OCI-LY7 (cell line): ENCODE measurements at regions not wholly inside any gene's neighbourhood (a gene's known extent, or its start where the extent isn't known, plus 50 kb on each side); places are given as distances from the start of the nearest gene placed in this dataset.
A peak's percentile ranks its signal among the peaks of the same experiment; 100 is the strongest.

Source experiments
- BruUV-seq: library from RNA; stranded (reverse); fragments of 400-500 nt; replicated peaks from 2 replicates; lab custom pipeline; 2021; lab: Mats Ljungman, UMichigan
- CTCF ChIA-PET: fragments of 300-600 bp; sonication (Branson Sonifier 250); formaldehyde crosslinking; loops from one replicate; lab custom pipeline; 2022; ENCODE audit warnings: antibody characterized with exemption; ENCODE audit not compliant: unreplicated experiment; lab: Charles Lee
- POLR2A ChIA-PET: fragments of 300-600 bp; sonication (Branson Sonifier 250); formaldehyde crosslinking; loops from one replicate; lab custom pipeline; 2022; ENCODE audit warnings: antibody characterized with exemption; lab: Charles Lee
- DNase-seq: peaks from one replicate; pipeline ENCODE4 v3.0.0-alpha.2; 2015; ENCODE audit warnings: low spot score
- H2AFZ ChIP-seq: fragments of 200-600 bp; sonication (generic), shearing (Covaris generic); 2 replicates; pipeline ENCODE4 v1.6.1; 2014; ENCODE audit warnings: mild to moderate bottlenecking, antibody characterized with exemption, low read length, moderate library complexity
- H3K27ac ChIP-seq: fragments of 200-600 bp; sonication (generic); 2 replicates; pipeline ENCODE4 v1.5.1; 2014; ENCODE audit warnings: mixed run types, low read depth, mild to moderate bottlenecking, moderate library complexity, low read length, inconsistent platforms; ENCODE audit not compliant: poor library complexity, severe bottlenecking
- H3K36me3 ChIP-seq: fragments of 200-600 bp; sonication (generic); 2 replicates; pipeline ENCODE4 v1.6.1; 2014; ENCODE audit warnings: mild to moderate bottlenecking, antibody characterized with exemption, low read length, moderate library complexity, mixed read lengths; ENCODE audit not compliant: insufficient read depth
- H3K4me1 ChIP-seq: fragments of 200-600 bp; sonication (generic); 2 replicates; pipeline ENCODE4 v1.5.1; 2014; ENCODE audit warnings: mild to moderate bottlenecking, low read length; ENCODE audit not compliant: insufficient read depth, poor library complexity, severe bottlenecking
- H3K4me2 ChIP-seq: fragments of 200-600 bp; sonication (generic); 2 replicates; pipeline ENCODE4 v1.6.1; 2014; ENCODE audit warnings: mild to moderate bottlenecking, low read length
- H3K4me3 ChIP-seq: fragments of 200-600 bp; sonication (generic); 2 replicates; pipeline ENCODE4 v1.5.1; 2014; ENCODE audit warnings: mild to moderate bottlenecking, low read depth, low read length; ENCODE audit not compliant: poor library complexity, severe bottlenecking
- H3K79me2 ChIP-seq: fragments of 200-600 bp; sonication (generic); 2 replicates; pipeline ENCODE4 v1.6.1; 2016; ENCODE audit warnings: low read depth, mild to moderate bottlenecking, low read length, moderate library complexity, mixed read lengths; ENCODE audit not compliant: insufficient read depth
- H3K9me2 ChIP-seq: fragments of 200-600 bp; sonication (generic); 2 replicates; pipeline ENCODE4 v1.6.1; 2016; ENCODE audit warnings: mild to moderate bottlenecking, low read length, mixed read lengths; ENCODE audit not compliant: insufficient read depth
- H3K9me3 ChIP-seq: fragments of 200-600 bp; sonication (generic); 2 replicates; pipeline ENCODE4 v1.6.1; 2014; ENCODE audit warnings: mild to moderate bottlenecking, mixed run types, low read length, mixed read lengths
- H4K20me1 ChIP-seq: fragments of 200-600 bp; sonication (generic); 2 replicates; pipeline ENCODE4 v1.6.1; 2014; ENCODE audit warnings: mild to moderate bottlenecking, antibody characterized with exemption, low read length, moderate library complexity, mixed read lengths; ENCODE audit not compliant: insufficient read depth
- CTCF ChIP-seq: fragments of 200-600 bp; sonication (generic); conservative IDR thresholded peaks from 2 replicates; pipeline ENCODE4 v1.5.1; 2014; ENCODE audit warnings: mild to moderate bottlenecking, antibody characterized with exemption, low read length, moderate library complexity, mixed read lengths
- EZH2phosphoT487 ChIP-seq: fragments of 200-600 bp; sonication (generic); IDR thresholded peaks from 2 replicates; pipeline ENCODE4 v1.6.1; 2018; ENCODE audit warnings: low read depth, borderline replicate concordance, mild to moderate bottlenecking, mixed run types, antibody characterized with exemption, low read length, moderate library complexity, mixed read lengths
- intact Hi-C: fragments of 100-400 bp; cut with micrococcal nuclease; formaldehyde crosslinking; loops from one replicate; pipeline ENCODE4 v1.10.0; 2022; ENCODE audit not compliant: unreplicated experiment

- Histone ChIP-seq H3K27ac (no peak overlapping the region), H3K4me3 (no peak overlapping the region), H3K4me2 (no peak overlapping the region), H4K20me1 (no peaks in the 10 kb centered on the region), H3K9me3 (peaks cover 4% of the 10 kb centered on the region; the same call in 1 of the 2 replicates), H3K9me2 (no peaks in the 10 kb centered on the region), H3K79me2 (no peaks in the 10 kb centered on the region), H3K4me1 (no peaks in the 10 kb centered on the region), H2AFZ (no peak overlapping the region), H3K36me3 (no peaks in the 10 kb centered on the region)
- BruUV-seq, result no TSS peak
- intact Hi-C loops, result no loop called here
- ChIA-PET POLR2A (no interaction called here), CTCF (no interaction called here)
- peak; percentile 9 for DNase-seq
- TF ChIP-seq EZH2phosphoT487 (no peak), CTCF (no peak; the same call in 1 of the 2 replicates)
Measured at GRCh38 chr1:229900220-229900619, 166.8 kb upstream of the GALNT2 start.

- POLR2A ChIA-PET, result no interaction called here
- no peak overlapping the region for H2AFZ ChIP-seq
Measured at GRCh38 chr1:229905031-229905545, 161.9 kb upstream of the GALNT2 start.

More at GRCh38 chr1:229905031-229905545, 161.9 kb upstream of the GALNT2 start:
- no peak overlapping the region for H3K27ac ChIP-seq
- H3K4me3 ChIP-seq, result no peak overlapping the region
- peaks cover 4% of the 10 kb centered on the region; the same call in 1 of the 2 replicates for H3K9me3 ChIP-seq
- no peak overlapping the region for H3K4me2 ChIP-seq
- no peaks in the 10 kb centered on the region for H3K4me1 ChIP-seq
- no peak for DNase-seq
- CTCF ChIA-PET, result no interaction called here
- H3K9me2 ChIP-seq, result no peaks in the 10 kb centered on the region
- H4K20me1 ChIP-seq, result no peaks in the 10 kb centered on the region
- H3K36me3 ChIP-seq, result no peaks in the 10 kb centered on the region
- no TSS peak for BruUV-seq
- no peaks in the 10 kb centered on the region for H3K79me2 ChIP-seq
- intact Hi-C loops, result no loop called here
- no peak for TF ChIP-seq EZH2phosphoT487
- no peak for TF ChIP-seq CTCF
